ENCODE measurements at regions not wholly inside any gene's neighbourhood (a gene's known extent, or its start where the extent isn't known, plus 50 kb on each side); places are given as distances from the start of the nearest gene placed in this dataset.

DNA sequence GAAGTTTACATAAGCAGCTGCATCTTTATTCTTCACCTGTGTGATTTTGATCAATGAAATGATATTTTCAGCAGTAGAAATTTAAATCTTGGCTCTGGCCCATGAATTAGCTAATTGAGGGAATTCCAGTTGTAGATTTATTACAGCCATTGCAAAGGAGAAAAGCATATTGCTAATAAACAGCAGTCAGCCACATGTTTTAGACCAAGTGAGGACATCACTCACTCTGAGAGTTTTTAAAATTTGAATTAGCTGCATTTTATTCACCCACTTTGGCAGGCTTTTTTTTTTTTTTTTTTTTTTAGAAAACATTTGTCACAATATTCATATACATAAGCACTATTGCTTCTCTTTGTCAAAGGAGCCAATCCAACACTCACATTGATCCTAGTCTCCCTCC, 479.4 kb upstream of the VRK2 start:
- no peak for DNase-seq (ENCODE audit: low spot score)

DNA sequence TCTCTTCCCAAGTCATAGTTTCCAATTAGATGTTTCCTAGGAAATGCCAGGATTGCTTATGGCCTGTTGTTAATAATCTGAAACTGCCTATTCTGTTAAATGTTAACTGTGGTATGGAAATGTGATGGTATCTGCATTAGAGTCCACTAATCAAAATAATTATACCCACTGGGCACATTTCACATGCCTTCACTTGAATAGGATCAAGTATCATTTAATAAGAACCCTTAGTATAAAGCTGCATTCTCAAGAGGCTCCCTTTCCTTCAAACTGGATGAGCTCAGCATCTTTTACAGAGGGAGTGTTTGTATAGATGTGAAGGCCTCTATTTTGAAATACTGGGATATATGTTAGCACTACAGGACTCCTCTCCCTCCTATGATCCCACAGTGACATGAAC, 477.2 kb upstream of the VRK2 start:
- no peak for DNase-seq (ENCODE audit: low spot score)

DNA sequence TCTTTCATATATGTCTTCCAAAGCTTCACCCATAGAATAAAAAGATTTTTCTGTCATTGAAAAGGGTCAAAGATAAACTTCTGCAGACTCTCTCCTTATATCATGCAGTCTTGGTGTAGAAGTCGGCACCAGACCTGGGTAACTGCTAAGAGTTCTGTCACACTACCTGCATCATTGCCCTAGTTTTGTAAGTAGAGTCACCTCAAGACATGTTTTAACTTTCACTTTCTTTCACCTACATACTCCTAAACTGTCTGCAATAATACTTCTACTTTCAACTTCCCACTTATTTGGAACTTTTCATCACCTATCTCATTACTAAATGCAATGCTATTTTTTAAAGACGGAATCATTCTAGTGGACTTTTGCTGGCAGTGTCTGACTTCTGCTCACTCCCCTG, 475.6 kb upstream of the VRK2 start:
- DNase-seq (ENCODE audit: low spot score), result no peak

DNA sequence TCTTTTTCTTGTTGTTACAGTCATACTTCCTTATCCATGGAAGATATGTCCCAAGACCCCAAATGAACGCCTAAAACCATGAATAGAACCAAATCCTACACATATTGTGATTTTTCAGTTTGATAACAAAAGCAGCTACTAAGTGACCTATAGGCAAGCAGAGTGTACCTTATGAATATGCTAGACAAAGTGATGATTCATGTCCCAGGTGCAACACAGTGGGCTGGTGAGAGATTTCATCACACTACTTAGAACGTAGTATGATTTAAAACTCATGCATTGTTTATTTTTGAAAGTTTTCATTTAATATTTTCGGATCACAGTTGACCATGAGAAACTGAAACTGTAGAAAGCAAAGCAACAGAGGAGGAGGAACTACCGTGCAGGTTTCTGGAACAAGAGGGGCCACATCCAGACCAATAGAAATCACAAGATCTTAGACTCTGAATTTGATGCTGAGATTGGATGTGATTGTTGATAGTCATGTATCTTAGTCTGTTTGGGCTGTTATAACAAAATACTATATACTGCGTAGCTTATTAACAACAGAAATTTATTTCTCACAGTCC, 470.8 kb upstream of the VRK2 start:
- no peak for DNase-seq (ENCODE audit: low spot score)

DNA sequence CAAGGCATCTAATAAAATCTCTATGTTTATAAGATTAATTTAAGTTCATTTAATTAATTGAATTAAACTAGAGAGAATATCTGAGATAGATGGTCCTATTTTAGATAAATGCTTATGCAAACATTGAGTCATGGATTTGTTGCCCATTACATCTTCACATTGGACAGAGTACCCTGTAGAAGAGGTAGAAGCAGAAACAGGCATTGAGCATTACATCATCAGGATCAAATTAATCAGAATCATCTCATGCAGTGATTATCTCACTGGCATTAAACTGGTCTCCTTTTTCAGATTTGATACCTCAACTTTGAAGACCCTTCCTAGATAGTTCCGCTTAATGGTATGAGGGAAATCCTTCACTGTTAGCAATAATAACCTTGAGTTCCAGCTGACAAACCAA, 469.6 kb upstream of the VRK2 start:
- no peak for DNase-seq (ENCODE audit: low spot score)

DNA sequence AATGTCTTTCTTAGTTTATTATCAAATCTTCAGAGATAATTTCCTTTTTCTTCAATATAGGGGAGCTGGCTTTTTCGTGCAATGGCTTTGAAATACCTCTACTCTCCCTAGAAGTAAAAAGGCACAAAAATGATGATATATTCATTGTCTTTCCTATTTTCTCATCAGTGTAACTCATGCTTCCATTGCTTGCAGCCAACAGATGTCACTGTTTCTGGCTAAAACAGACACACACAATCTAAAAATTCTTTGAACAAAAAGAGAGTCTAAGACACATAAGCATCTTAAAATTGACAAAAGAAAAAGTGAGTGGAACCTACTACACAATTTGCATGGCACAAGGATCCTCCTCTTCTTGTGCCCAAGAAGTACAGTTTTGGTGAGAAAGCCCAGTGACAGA, 448.7 kb upstream of the VRK2 start:
- DNase-seq (ENCODE audit: low spot score), result no peak

DNA sequence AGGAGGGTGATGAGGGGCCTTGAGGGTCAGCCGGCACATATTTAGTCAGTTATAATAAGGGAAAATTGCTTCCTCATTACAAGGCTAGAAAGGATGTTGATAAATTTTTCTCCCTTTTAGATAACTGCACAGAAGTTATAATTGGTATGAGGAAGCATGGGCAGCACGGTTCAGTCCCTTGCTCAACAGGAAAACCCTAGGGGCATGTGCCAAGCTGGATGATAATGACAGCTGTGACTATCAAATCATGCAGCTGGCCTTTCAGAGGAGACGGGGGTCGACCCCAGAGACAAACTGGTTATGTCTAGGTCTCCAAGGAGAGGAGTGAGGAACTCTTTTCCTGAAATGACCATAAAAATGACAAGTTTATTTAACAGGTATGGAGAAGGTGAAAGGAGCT, 448.1 kb upstream of the VRK2 start:
- DNase-seq (ENCODE audit: low spot score), result no peak

DNA sequence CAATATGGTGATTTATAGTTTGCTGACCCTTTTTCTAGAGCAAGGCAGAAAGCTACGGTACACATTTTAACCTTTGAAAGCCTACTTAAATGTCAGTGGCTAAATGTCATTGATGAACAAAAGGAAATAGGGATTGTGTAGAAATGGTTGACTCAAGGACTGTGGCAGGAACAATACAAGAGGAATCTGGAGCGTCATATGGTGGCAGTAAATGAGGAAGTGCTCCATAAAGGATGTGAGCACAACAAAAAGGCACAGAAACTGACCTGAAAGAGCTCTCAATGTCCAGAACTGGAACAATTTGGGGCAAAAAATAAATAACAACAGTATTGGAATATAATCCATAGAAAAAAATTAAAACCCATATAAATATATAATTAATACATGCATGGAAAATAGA, 443.9 kb upstream of the VRK2 start:
- DNase-seq (ENCODE audit: low spot score), result no peak

DNA sequence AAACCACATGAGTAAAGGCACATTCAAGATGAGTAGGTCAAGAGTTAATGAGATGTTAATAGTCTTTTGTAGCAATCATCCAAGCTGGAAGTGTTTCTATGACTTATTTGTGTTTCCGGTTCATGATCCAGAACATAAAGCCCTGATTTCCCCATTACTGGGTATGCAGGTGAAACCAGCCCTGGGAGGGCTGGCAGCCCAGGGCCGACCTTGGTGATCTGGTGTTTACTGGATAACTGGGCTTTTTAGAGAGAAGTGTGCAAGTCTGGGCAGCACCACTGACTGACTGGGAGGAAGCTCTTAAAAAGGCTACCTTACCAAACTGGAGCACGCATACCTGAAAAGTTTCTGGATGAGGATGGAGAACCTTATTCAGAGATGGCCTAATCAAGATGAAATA, 431.6 kb upstream of the VRK2 start:
- DNase-seq (ENCODE audit: low spot score), result no peak

DNA sequence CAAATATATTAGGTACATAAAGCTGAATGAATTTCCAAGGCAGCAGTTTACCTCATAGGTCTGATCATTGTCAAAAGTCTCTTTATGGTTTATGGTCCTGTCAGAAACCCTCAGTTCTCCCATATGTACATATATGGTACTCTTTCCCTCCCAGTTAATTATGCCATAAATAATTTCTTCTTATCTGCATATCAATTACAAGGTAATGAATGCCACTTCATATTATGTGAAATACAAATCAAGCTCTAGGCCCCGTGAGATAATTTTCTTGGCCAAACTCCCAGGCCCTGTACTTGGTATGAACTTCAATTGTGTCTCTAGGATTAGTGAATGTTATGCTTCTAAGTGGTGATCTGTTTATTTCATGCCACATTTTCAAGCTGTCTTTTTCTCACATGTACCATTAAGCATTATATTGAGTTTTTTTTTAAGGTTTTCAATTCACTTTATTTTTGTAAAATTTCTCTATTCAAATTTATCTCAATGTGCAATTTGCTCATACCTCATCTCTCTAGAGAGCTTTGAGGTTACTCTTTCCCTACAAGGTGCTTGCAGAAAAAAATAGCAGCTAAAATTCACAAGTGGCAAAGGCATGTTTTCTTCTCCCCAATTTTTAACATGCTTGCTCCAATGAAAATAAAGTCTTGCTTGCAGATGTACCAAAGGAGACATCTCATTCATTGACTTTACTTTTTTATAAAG, 430.6 kb upstream of the VRK2 start:
- DNase-seq (ENCODE audit: low spot score), result peak; percentile 0

DNA sequence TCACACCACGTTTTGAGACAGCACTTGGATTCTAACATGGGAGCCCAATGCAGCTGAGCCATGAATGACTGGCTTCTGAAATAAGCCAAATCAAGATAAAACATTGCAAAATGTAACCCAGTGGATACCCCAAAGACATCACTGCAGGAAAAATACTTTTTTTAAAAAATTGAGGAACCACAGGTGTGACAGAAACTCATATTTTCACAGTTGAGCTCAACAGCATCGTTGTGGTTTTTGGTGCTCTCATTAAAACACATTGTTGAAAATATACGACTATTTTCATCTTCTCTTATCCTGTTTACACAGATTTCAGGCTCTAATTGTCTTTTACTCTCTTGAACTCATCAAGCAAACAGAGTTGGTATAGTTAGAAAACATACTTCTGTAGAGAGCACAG, 429.3 kb upstream of the VRK2 start:
- no peak for DNase-seq (ENCODE audit: low spot score)

DNA sequence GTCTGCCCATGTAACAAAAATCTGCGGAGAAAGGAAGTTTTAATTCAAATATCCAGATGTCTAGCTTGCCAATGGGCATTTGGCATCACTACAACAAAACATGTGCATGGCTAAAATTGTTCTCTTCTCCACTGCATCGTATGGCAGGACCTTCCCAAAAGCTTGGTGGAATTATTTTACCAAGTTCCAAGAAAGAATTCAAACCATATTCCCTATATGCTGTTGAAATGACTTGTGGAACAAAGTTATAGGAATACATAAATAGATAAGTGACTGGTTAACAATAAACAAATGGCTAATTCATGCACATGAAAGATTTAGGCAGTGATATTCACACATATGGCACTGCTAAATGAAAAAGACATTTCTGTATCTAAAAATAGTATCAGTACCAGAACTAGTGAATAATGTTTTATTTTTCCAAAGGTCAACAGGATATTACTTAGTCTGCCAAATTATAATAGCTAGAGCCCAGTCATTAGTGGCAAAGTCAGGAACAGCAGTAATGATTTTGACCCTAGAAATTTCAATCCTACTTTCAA, 425.4 kb upstream of the VRK2 start:
- DNase-seq (ENCODE audit: low spot score), result no peak

DNA sequence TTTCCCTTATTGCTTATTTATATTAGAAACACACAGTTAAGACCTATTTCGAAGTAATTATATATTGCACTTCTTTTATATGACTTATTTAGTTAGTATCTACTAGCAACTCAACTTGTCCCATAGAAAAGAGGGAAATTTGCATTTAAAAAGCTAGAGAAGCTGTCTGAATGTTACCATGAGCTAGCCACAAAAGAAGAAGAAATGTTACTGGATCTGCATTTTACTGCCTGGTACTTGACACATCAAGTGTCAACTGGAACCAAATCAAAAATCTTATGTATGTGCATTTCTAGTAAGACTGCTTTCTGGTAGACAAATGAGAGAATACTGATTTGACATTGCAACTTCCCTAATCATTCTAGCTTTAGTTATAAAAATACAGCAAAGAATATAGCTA, 424.6 kb upstream of the VRK2 start:
- DNase-seq (ENCODE audit: low spot score), result no peak

DNA sequence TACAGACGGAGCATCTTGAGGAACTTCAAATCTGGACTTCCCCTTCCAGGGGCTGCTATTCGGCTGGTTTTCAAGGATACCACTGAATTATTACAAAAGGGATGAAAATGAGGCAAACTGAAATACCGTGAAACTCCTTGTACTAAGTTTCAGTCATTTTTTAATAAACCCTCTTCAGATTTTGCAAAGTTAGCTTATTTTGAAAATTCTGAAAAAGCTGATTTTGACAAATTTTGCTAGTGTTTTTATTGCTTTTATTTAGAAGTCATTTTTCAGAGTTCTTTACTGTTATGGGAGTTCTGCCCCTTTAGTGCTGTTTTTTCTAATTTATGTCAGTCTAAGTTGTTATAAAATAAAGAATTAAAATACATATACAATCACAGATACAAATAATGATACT, 390.4 kb upstream of the VRK2 start:
- DNase-seq (ENCODE audit: low spot score), result no peak

DNA sequence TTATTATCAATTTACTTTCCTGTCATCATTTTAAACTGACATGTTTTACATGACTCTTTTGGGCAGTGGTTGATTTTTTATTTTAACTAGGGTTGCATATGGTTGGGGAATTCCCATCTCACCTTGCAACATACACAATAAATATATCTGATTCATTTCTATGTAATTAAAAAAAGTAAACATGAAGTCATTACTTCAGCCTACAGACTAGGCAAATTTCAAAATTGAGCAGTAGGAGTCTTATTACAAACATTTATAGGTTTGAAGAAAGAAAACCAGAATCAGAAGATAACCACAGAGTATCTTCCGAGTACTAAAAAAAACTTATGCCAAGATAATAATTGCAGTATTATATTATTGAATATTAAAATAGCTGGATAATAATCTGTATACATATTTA, 377.0 kb upstream of the VRK2 start:
- DNase-seq (ENCODE audit: low spot score), result no peak

DNA sequence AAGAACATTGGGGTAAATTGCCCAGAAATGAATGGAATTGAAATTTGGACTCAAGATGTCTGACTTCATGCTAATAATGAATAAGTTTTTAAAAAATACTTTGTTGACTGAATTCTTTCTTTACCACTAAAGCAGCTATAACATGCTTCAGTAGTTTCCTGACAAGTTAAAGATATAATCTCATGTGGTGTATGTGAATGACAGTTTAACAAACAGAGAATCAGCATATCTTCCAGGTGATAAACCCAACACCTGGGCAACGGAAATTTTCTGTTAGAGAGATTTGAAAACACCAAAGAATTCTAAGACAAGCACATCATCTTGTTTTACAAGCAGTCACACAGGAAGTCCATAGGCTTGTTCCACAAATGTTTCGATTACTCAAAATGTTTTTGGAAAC, 372.6 kb upstream of the VRK2 start:
- no peak for DNase-seq (ENCODE audit: low spot score)

DNA sequence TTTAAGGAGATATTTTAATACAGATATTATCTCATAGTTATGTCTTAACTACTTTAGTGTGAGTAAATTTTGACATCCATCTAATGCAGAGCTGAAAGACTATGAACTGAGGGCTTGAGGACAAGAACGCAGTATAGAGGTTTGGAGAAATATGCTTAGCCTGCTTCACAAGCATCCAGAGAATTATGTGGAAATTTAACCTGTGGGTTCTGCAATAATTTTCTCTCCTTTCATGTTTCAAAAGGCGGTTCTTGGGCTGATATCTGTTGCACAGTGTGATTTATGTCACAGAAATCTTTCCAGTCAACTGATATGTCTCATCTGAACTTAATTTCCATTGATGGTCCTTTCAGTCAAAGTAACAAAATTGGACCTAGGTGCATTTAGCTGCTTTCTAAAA, 371.9 kb upstream of the VRK2 start:
- DNase-seq (ENCODE audit: low spot score), result no peak

DNA sequence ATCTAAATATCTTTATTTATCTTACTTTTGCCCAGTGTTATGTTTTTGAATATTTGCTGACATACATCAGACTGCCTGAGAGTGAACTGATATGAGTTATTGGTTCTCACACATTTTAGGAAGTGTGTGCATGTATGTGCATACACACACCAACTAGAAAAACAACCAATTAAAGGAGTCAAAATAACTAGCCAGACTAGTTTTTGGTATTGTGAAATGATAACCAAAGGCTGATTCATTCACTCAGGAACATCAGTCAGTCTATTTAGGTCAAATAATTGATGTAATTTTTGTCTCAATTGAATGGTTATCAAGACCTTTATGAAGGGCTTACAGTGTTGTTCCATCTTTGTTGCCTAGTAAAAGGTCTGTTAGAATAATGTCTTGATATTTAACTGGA, 369.3 kb upstream of the VRK2 start:
- no peak for DNase-seq (ENCODE audit: low spot score)

DNA sequence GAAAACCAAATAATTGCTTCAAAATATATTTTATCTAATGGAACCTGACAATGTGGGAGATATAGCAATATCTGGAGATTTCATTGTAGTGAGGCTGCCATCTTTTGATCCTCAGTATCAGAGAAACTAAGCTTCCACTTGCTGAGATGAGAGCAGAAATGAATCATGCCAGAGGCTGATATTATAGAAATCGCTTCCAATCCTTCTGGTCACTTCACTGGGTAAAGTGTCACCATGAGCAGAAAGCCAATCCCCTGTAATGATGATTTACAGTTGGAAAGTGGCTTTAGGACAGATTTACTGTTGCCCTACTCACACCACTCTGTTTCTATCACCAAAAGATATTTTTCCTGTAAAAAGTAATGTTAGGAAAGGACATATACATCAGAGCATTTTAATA, 365.0 kb upstream of the VRK2 start:
- DNase-seq (ENCODE audit: low spot score), result no peak

DNA sequence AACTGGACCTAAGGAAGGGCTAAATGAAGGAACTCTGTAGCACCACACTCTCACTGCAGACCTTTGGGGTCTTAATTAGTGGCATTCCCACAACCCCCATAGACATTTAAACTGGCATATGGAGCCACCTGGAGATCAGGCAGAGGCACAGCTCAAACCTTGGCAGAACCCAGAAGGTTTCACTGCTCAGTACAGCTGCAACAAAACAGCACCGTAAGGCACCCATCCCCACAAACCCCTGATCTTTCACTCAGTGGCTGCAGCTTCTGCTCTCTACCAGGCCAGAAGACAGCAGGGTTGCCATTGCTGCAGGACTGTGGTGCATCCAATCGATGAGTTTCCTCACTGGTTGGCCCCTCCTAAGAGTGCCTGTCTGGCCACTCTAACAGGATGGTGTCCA, 361.6 kb upstream of the VRK2 start:
- no peak for DNase-seq (ENCODE audit: low spot score)

DNA sequence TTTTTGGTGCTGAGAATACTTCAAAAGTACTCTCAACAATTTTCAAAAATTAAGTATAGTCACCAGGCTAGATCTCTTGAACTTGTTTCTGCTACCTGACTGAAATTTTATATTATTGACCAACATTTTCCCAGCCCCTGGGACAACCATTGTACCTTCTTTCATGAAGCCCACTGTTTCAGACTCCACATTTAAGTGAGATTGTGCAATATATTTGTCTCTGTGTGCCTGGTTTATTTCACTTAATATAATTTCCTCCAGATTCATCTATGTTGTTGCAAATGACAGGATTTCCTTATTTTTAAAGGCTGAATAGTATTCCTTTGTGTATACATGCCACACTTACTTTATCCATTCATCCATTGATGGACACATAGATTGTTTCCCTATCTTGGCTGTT, 354.2 kb upstream of the VRK2 start:
- no peak for DNase-seq (ENCODE audit: low spot score)

DNA sequence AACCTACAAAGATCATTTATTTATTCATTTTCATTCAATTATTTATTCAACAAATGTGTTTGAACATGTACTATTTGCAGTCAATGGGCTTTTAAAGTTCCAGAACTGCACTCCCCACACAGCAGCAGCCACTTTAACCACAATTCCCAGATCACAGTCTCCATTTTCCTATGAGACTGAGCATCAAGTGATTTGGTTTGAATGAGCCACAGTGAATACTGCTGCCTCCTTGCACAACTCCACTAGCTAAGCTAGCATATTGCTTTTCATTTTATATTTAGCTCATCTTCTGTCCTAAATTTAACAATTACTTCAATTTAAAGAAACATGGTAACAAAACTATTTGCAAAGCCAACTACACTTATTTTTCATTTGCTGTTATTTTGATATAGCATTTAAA, 353.4 kb upstream of the VRK2 start:
- DNase-seq (ENCODE audit: low spot score), result no peak

DNA sequence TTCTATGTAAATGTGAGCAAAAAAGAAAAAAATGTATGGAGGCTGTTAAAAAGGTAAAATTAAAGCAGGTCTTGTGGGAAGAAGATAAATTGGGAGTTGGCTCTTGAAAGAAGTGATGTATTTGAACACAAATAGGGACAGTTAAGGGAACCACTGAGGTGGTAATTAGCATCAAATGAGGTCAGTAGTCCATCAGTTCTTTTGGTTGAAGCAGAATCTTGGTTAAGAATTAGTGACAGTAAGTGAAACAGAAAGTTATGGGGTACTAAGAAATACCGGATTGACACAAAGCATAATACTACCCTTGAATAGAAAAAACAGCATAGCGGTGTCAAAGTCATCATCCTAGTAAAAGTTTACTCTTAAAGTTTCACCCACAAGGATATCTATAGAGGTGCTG, 352.6 kb upstream of the VRK2 start:
- no peak for DNase-seq (ENCODE audit: low spot score)

DNA sequence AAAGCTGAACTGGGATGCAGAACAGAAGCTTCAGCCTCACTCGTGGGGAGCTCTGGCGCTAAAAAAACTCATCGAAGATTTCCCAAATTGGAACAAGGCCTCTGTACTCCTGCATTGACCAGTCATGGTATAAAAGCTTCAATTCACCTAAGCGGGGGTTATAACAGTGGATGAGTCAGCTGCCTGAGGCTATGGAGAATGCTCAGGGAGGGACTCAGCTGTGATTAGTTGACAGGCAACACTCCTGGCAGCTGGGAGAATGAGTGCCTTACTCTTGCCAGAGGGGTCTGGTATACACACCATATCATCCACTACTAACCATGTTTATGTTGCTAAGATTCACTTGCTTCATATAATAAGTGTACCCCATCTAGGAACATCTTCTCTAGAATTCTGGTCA, 350.6 kb upstream of the VRK2 start:
- DNase-seq (ENCODE audit: low spot score), result no peak
